ENCODE measurements at regions not wholly inside any gene's neighbourhood (a gene's known extent, or its start where the extent isn't known, plus 50 kb on each side); places are given as distances from the start of the nearest gene placed in this dataset.

GRCh38 chr3:56987238-56987895, 73.1 kb upstream of the SPATA12 start:
- peak; percentile 41 for DNase-seq (ENCODE audit: extremely low spot score)
- TF ChIP-seq CTCF (IDR thresholded peaks at IDR 0.05; ENCODE audit: control extremely low read depth, extremely low read depth, low read depth, missing control alignments) = peak; percentile 22
- ChIA-PET CTCF (interaction anchor here (0.9 to 7.2 kb wide), 19 partner anchors 9 to 292 kb away, joined by 3 to 141 read pairs (median 12); partner anchors contain the start of gene ARHGEF3), POLR2A (no interaction called here)

- no peak for TF ChIP-seq CTCF (IDR thresholded peaks at IDR 0.05; ENCODE audit: control extremely low read depth, extremely low read depth, low read depth, missing control alignments)
- POLR2A ChIA-PET = no interaction called here
- CTCF ChIA-PET = interaction anchor here (1.0 to 7.2 kb wide), 8 partner anchors 8 to 283 kb away, joined by 3 to 141 read pairs (median 36); partner anchors contain the start of gene ARHGEF3
- no peak for DNase-seq (ENCODE audit: extremely low spot score)
Observed at GRCh38 chr3:56986347-56986746, 74.1 kb upstream of the SPATA12 start.

- no peak for TF ChIP-seq CTCF (IDR thresholded peaks at IDR 0.05; ENCODE audit: control extremely low read depth, extremely low read depth, low read depth, missing control alignments)
- CTCF ChIA-PET = interaction anchor here (1.0 to 7.2 kb wide), 7 partner anchors 7 to 282 kb away, joined by 3 to 141 read pairs (median 40); partner anchors contain the start of gene ARHGEF3
- POLR2A ChIA-PET = no interaction called here
- DNase-seq (ENCODE audit: extremely low spot score) = no peak
Observed at GRCh38 chr3:56985878-56986277, 74.6 kb upstream of the SPATA12 start.

- DNase-seq (ENCODE audit: extremely low spot score) = no peak
- no peak for TF ChIP-seq CTCF (IDR thresholded peaks at IDR 0.05; ENCODE audit: control extremely low read depth, extremely low read depth, low read depth, missing control alignments)
- POLR2A ChIA-PET = no interaction called here
- CTCF ChIA-PET = interaction anchor here (5.1 to 7.2 kb wide), 3 partner anchors 12 to 282 kb away, joined by 46 to 141 read pairs (median 111); partner anchors contain the start of gene ARHGEF3
Observed at GRCh38 chr3:56985460-56985859, 75.0 kb upstream of the SPATA12 start.

GRCh38 chr3:56983427-56983826, 77.0 kb upstream of the SPATA12 start:
- CTCF ChIA-PET = interaction anchor here (1.0 kb wide), 2 partner anchors 10 to 13 kb away, joined by 3 to 4 read pairs; no protein-coding TSS in a partner anchor
- TF ChIP-seq CTCF (IDR thresholded peaks at IDR 0.05; ENCODE audit: control extremely low read depth, extremely low read depth, low read depth, missing control alignments) = no peak
- POLR2A ChIA-PET = no interaction called here
- no peak for DNase-seq (ENCODE audit: extremely low spot score)

- POLR2A ChIA-PET = no interaction called here
- no peak for DNase-seq (ENCODE audit: extremely low spot score)
- CTCF ChIA-PET = interaction anchor here (1.1 to 2.7 kb wide), 10 partner anchors 9 to 280 kb away, joined by 3 to 13 read pairs (median 6); no protein-coding TSS in a partner anchor
- TF ChIP-seq CTCF (IDR thresholded peaks at IDR 0.05; ENCODE audit: control extremely low read depth, extremely low read depth, low read depth, missing control alignments) = no peak
Observed at GRCh38 chr3:56981445-56982230, 78.8 kb upstream of the SPATA12 start.

Data from GM10248 (cell line).